ENCODE measurements at regions not wholly inside any gene's neighbourhood (a gene's known extent, or its start where the extent isn't known, plus 50 kb on each side); places are given as distances from the start of the nearest gene placed in this dataset.

- no peak for TF ChIP-seq CTCF (IDR thresholded peaks at IDR 0.05)
Observed at GRCh38 chr4:45007508-45007907, 281.2 kb upstream of the GNPDA2 start.

GRCh38 chr4:45006078-45006477, 279.7 kb upstream of the GNPDA2 start:
- no peak for TF ChIP-seq CTCF (IDR thresholded peaks at IDR 0.05)

- TF ChIP-seq CTCF (IDR thresholded peaks at IDR 0.05): no peak
Observed at GRCh38 chr4:45004847-45005565, 278.6 kb upstream of the GNPDA2 start.

- no peak for TF ChIP-seq CTCF (IDR thresholded peaks at IDR 0.05)
Observed at GRCh38 chr4:45004326-45004725, 278.0 kb upstream of the GNPDA2 start.

- TF ChIP-seq CTCF (IDR thresholded peaks at IDR 0.05): no peak
Observed at GRCh38 chr4:44996276-44996845, 270.0 kb upstream of the GNPDA2 start.

- no peak for TF ChIP-seq CTCF (IDR thresholded peaks at IDR 0.05)
Observed at GRCh38 chr4:44988011-44988410, 261.7 kb upstream of the GNPDA2 start.

GRCh38 chr4:44985938-44986337, 259.6 kb upstream of the GNPDA2 start:
- no peak for TF ChIP-seq CTCF (IDR thresholded peaks at IDR 0.05)
